ENCODE measurements at regions not wholly inside any gene's neighbourhood (a gene's known extent, or its start where the extent isn't known, plus 50 kb on each side); places are given as distances from the start of the nearest gene placed in this dataset.

DNA sequence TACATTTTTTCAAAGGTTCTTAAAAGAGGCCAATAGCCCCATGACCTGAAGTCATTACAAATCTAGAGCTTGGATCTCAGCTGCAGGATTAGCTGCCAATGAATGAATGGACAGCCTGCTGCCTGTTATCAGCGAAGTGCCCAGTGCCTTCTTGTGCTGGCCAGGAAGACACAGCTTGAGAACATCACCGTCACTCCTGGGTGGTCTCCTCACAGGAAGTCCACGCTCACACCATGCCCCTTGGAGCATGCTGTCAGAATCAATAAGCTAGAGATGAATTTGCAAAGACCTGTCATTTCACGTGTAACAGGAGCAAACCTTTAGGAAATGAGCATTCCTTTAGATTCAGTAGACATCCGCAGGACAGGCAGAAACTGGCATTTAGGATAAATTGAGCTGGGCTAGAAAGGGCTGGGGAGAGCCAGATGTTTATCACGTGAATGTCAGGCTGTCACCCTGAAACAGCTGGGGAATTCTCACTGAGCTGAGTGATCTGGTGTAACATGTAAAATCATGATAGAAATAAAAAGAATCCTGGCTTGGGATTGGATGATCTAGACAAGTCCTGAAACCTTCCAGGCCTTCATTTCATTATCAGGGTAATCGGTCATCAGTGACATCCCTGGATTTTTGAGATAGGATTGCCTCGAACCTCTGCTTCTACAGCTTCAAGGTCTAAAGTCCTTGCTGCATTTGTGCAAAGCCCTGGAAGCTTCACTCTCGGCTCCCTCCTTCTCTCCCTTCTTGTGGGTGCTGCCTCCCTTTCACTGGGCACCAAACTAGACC, 49.9 kb upstream of the MEDAG start:
- peaks cover 4% of the 10 kb centered on the region for H3K4me1 ChIP-seq (ENCODE audit: insufficient read depth, low read length, poor library complexity, severe bottlenecking)
- intact Hi-C loops (cut with micrococcal nuclease; ENCODE audit: unreplicated experiment) = no loop called here
- no peaks in the 10 kb centered on the region for H4K20me1 ChIP-seq (ENCODE audit: insufficient read depth, low read length)
- H3K4me2 ChIP-seq (ENCODE audit: low read length) = no peak overlapping the region
- no peak overlapping the region for H3K4me3 ChIP-seq (ENCODE audit: low read depth, low read length, poor library complexity, severe bottlenecking)
- TF ChIP-seq CTCF (conservative IDR thresholded peaks at IDR 0.05; ENCODE audit: low read length) (no peak), EZH2phosphoT487 (IDR thresholded peaks at IDR 0.05; ENCODE audit: borderline replicate concordance, low read depth, low read length) (no peak)
- H3K36me3 ChIP-seq (ENCODE audit: insufficient read depth, low read length) = no peaks in the 10 kb centered on the region
- no peak overlapping the region for H3K27ac ChIP-seq (ENCODE audit: low read depth, low read length, poor library complexity, severe bottlenecking)
- CTCF ChIA-PET (ENCODE audit: unreplicated experiment) = interaction anchor here (0.7 to 1.0 kb wide), 2 partner anchors 10 to 36 kb away, joined by 3 read pairs; no protein-coding TSS in a partner anchor
- H3K9me2 ChIP-seq (ENCODE audit: insufficient read depth, low read length) = no peaks in the 10 kb centered on the region
- DNase-seq (ENCODE audit: low spot score) = no peak
- H2AFZ ChIP-seq (ENCODE audit: low read length) = no peak overlapping the region
- no peaks in the 10 kb centered on the region for H3K9me3 ChIP-seq (ENCODE audit: low read length)
- H3K79me2 ChIP-seq (ENCODE audit: insufficient read depth, low read depth, low read length) = no peaks in the 10 kb centered on the region
- POLR2A ChIA-PET = interaction anchor here (0.5 kb wide), 1 partner anchor 48 kb away, joined by 4 read pairs; no protein-coding TSS in a partner anchor
- BruUV-seq (replicated peaks) = no TSS peak
